B cell (primary cell): ENCODE measurements at regions not wholly inside any gene's neighbourhood (a gene's known extent, or its start where the extent isn't known, plus 50 kb on each side); places are given as distances from the start of the nearest gene placed in this dataset.

ENCODE experiments used
- CTCF ChIP-seq: fragments of 200-600 bp; IDR thresholded peaks from one replicate; pipeline ENCODE4 v1.8.0; 2022; ENCODE audit warnings: antibody characterized with exemption, mild to moderate bottlenecking
- EZH2 ChIP-seq: IDR thresholded peaks from 2 replicates; pipeline ENCODE4 v1.6.1; 2012; ENCODE audit warnings: borderline replicate concordance, low read depth, mild to moderate bottlenecking, moderate library complexity, low read length; ENCODE audit not compliant: insufficient read depth, poor library complexity, severe bottlenecking

- TF ChIP-seq CTCF (no peak), EZH2 (no peak)
Observed at GRCh38 chr6:68071740-68072139, 563.3 kb upstream of the ADGRB3 start.
